Aorta (tissue), 5 donors: ENCODE measurements at regions not wholly inside any gene's neighbourhood (a gene's known extent, or its start where the extent isn't known, plus 50 kb on each side); places are given as distances from the start of the nearest gene placed in this dataset.

Source experiments
- ATAC-seq: fragments of 200-7000 bp; cut with Tn5 transposase; one replicate; pipeline ENCODE4 v1.9.1; 2022; ENCODE audit warnings: moderate library complexity; ENCODE audit not compliant: low FRiP score
- DNase-seq, 2 donors: peaks; one replicate each; pipeline ENCODE4 v3.0.0-alpha.2; 2020
- H3K27ac ChIP-seq, 2 donors: one replicate each; pipeline ENCODE4 v1.5.1; 2013; ENCODE audit warnings: low read length in 2 of 2, mild to moderate bottlenecking in 2 of 2, moderate library complexity in 2 of 2, control low read depth in 1 of 2, inconsistent platforms in 1 of 2, low read depth in 1 of 2
- H3K27me3 ChIP-seq, 2 donors: one replicate each; pipeline ENCODE4 v1.6.1; 2013; ENCODE audit warnings: control low read depth in 1 of 2, low read length in 1 of 2, mild to moderate bottlenecking in 1 of 2, moderate library complexity in 1 of 2; ENCODE audit not compliant: insufficient read depth in 2 of 2, control insufficient read depth in 1 of 2
- H3K36me3 ChIP-seq, 2 donors: one replicate each; pipeline ENCODE4 v1.6.1; 2013; ENCODE audit warnings: control low read depth in 1 of 2, low read length in 1 of 2, mild to moderate bottlenecking in 1 of 2; ENCODE audit not compliant: insufficient read depth in 2 of 2, control insufficient read depth in 1 of 2
- H3K4me1 ChIP-seq, 2 donors: one replicate each; pipeline ENCODE4 v1.6.1; 2013; ENCODE audit warnings: low read length in 2 of 2, control low read depth in 1 of 2, mild to moderate bottlenecking in 1 of 2, moderate library complexity in 1 of 2; ENCODE audit not compliant: insufficient read depth in 2 of 2, control insufficient read depth in 1 of 2
- H3K4me3 ChIP-seq, 2 donors: one replicate each; pipeline ENCODE4 v1.5.1; 2013; ENCODE audit warnings: low read length in 2 of 2, control low read depth in 1 of 2, mild to moderate bottlenecking in 1 of 2
- H3K9me3 ChIP-seq: one replicate; pipeline ENCODE4 v1.6.1; 2013; ENCODE audit warnings: mild to moderate bottlenecking, low read length; ENCODE audit not compliant: control insufficient read depth
- WGBS, 2 donors: extraction: QIAGEN DNeasy Blood & Tissue Kit; methylation state at CpG; one replicate each; pipeline ENCODE4 v1.1.7; 2013; 5-methylcytosine and 5-hydroxymethylcytosine counted together
- intact Hi-C, 2 donors: fragments of 100-400 bp; cut with DNase I; formaldehyde crosslinking; loops; one replicate each; pipeline versions ENCODE4 v1.14.2 to v1.15.0; 2022
- donor health status: healthy with polysubstance abuse.
- donor health status: Bipolar disorder and iron deficiency.
- donor health status: DM: no; HTN: no; CAD: no.
- donor health status: DM: no; HTN: no; CAD: no.
- donor health status: DM: yes; HTN: yes; CAD: no.

- intact Hi-C loops = loop anchor here in 1 of 2 donors (10.0 kb wide), 1 partner anchor 263 kb away; no protein-coding TSS in a partner anchor
- ATAC-seq (no peak), DNase-seq (no peak)
- H3K36me3 ChIP-seq = no peaks in the 10 kb centered on the region
- no peaks in the 10 kb centered on the region for H3K27me3 ChIP-seq
- H3K27ac ChIP-seq = no peak overlapping the region
- H3K9me3 ChIP-seq = no peaks in the 10 kb centered on the region
- H3K4me3 ChIP-seq = no peak overlapping the region
- H3K4me1 ChIP-seq = no peaks in the 10 kb centered on the region
- 70 to 98% methylated on average over 2 of the region's 2 CpGs for WGBS, 2 donors
Observed at GRCh38 chr2:121092095-121092494, 192.9 kb downstream of the TFCP2L1 start.

GRCh38 chr2:121093692-121094091, 191.3 kb downstream of the TFCP2L1 start:
- no peak overlapping the region for H3K4me3 ChIP-seq
- intact Hi-C loops = loop anchor here in 1 of 2 donors (10.0 kb wide), 1 partner anchor 261 kb away; no protein-coding TSS in a partner anchor
- H3K36me3 ChIP-seq = no peaks in the 10 kb centered on the region
- H3K4me1 ChIP-seq = no peaks in the 10 kb centered on the region
- H3K9me3 ChIP-seq = no peaks in the 10 kb centered on the region
- DNase-seq (no peak), ATAC-seq (no peak)
- H3K27ac ChIP-seq = no peak overlapping the region
- WGBS, 2 donors = 83 to 91% methylated on average over 2 of the region's 2 CpGs
- no peaks in the 10 kb centered on the region for H3K27me3 ChIP-seq

DNA sequence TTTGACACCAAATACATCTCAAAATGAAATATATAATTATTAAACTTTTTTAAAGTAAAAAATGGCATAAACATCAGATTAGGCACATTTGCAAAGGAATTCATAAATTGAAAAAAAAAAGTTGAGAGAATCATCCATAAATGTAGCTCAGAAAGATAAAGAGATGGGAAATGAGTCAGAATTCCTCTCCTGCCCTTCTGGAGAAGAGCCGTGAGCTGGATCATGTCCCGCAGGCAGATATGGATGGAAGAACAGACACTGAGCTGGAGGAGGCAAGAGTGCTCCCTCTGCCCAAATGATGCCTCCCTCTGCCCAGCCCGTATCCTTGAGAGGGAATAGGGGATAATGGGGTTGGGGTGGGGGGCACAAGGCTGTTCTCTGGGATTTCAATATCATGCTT, 190.9 kb downstream of the TFCP2L1 start:
- Histone ChIP-seq H3K27ac (no peak overlapping the region), H3K4me1 (no peaks in the 10 kb centered on the region), H3K27me3 (no peaks in the 10 kb centered on the region), H3K36me3 (no peaks in the 10 kb centered on the region), H3K4me3 (no peak overlapping the region), H3K9me3 (no peaks in the 10 kb centered on the region)
- 86 to 90% methylated on average over 3 of the region's 3 CpGs for WGBS, 2 donors
- intact Hi-C loops = loop anchor here in 1 of 2 donors (10.0 kb wide), 1 partner anchor 261 kb away; no protein-coding TSS in a partner anchor
- DNase-seq (peak in 1 of 2 donors; percentile 30), ATAC-seq (no peak)

GRCh38 chr2:121094845-121095244, 190.2 kb downstream of the TFCP2L1 start:
- WGBS, 2 donors = 76 to 85% methylated on average over 3 of the region's 3 CpGs
- ATAC-seq (no peak), DNase-seq (no peak)
- H3K36me3 ChIP-seq = no peaks in the 10 kb centered on the region
- H3K27me3 ChIP-seq = no peaks in the 10 kb centered on the region
- H3K9me3 ChIP-seq = no peaks in the 10 kb centered on the region
- intact Hi-C loops = loop anchor here (5.0 to 10.0 kb wide), 2 partner anchors 257 to 260 kb away; no protein-coding TSS in a partner anchor
- H3K27ac ChIP-seq = no peak overlapping the region
- no peaks in the 10 kb centered on the region for H3K4me1 ChIP-seq
- H3K4me3 ChIP-seq = no peak overlapping the region

GRCh38 chr2:121095257-121096080, 189.5 kb downstream of the TFCP2L1 start:
- 30 to 32% methylated on average over 19 of the region's 19 CpGs for WGBS, 2 donors
- Histone ChIP-seq H3K9me3 (no peaks in the 10 kb centered on the region), H3K27ac (no peak overlapping the region), H3K4me1 (no peaks in the 10 kb centered on the region), H3K36me3 (no peaks in the 10 kb centered on the region), H3K27me3 (no peaks in the 10 kb centered on the region), H3K4me3 (no peak overlapping the region)
- DNase-seq (peak; percentile 70 to 81), ATAC-seq (peak; percentile 53)
- intact Hi-C loops = loop anchor here (5.0 to 10.0 kb wide), 2 partner anchors 257 to 259 kb away; no protein-coding TSS in a partner anchor

GRCh38 chr2:121096611-121097010, 188.4 kb downstream of the TFCP2L1 start:
- H3K4me1 ChIP-seq = no peaks in the 10 kb centered on the region
- ATAC-seq (no peak), DNase-seq (peak in 1 of 2 donors; percentile 47)
- intact Hi-C loops = loop anchor here (5.0 to 10.0 kb wide), 2 partner anchors 256 to 258 kb away; no protein-coding TSS in a partner anchor
- 79 to 84% methylated on average over 5 of the region's 5 CpGs for WGBS, 2 donors
- no peaks in the 10 kb centered on the region for H3K9me3 ChIP-seq
- no peak overlapping the region for H3K4me3 ChIP-seq
- no peak overlapping the region for H3K27ac ChIP-seq
- no peaks in the 10 kb centered on the region for H3K27me3 ChIP-seq
- H3K36me3 ChIP-seq = no peaks in the 10 kb centered on the region

GRCh38 chr2:121098556-121098955, 186.4 kb downstream of the TFCP2L1 start:
- intact Hi-C loops = loop anchor here (5.0 to 10.0 kb wide), 2 partner anchors 254 to 256 kb away; no protein-coding TSS in a partner anchor
- DNase-seq = peak in 1 of 2 donors; percentile 46

GRCh38 chr2:121099329-121100290, 185.4 kb downstream of the TFCP2L1 start:
- intact Hi-C loops = loop anchor here (5.0 to 10.0 kb wide), 2 partner anchors 253 to 255 kb away; no protein-coding TSS in a partner anchor
- peak in 1 of 2 donors; percentile 38 for DNase-seq

More at GRCh38 chr2:121098556-121098955, 186.4 kb downstream of the TFCP2L1 start:
- Histone ChIP-seq H3K4me3 (no peak overlapping the region), H3K9me3 (no peaks in the 10 kb centered on the region), H3K27ac (no peak overlapping the region), H3K36me3 (no peaks in the 10 kb centered on the region), H3K4me1 (no peaks in the 10 kb centered on the region), H3K27me3 (no peaks in the 10 kb centered on the region)
- 91 to 94% methylated on average over 7 of the region's 7 CpGs for WGBS, 2 donors
- no peak for ATAC-seq

More at GRCh38 chr2:121099329-121100290, 185.4 kb downstream of the TFCP2L1 start:
- Histone ChIP-seq H3K27ac (no peak overlapping the region), H3K36me3 (no peaks in the 10 kb centered on the region), H3K9me3 (no peaks in the 10 kb centered on the region), H3K4me3 (no peak overlapping the region), H3K27me3 (no peaks in the 10 kb centered on the region), H3K4me1 (no peaks in the 10 kb centered on the region)
- WGBS, 2 donors = 58 to 61% methylated on average over 8 of the region's 8 CpGs
- no peak for ATAC-seq
